Neuronal stem cell (in vitro differentiated cells): ENCODE measurements at regions not wholly inside any gene's neighbourhood (a gene's known extent, or its start where the extent isn't known, plus 50 kb on each side); places are given as distances from the start of the nearest gene placed in this dataset.

Experiments
- DNase-seq: peaks from one replicate; pipeline ENCODE4 v3.0.0-alpha.2; 2013; ENCODE audit warnings: low spot score
- H2AFZ ChIP-seq: one replicate; pipeline ENCODE4 v1.6.1; 2013; ENCODE audit warnings: mild to moderate bottlenecking, low read length, inconsistent platforms
- H2AK5ac ChIP-seq: 2 replicates; pipeline ENCODE4 v1.6.1; 2013; ENCODE audit warnings: low read depth, mild to moderate bottlenecking, inconsistent platforms, low read length, moderate library complexity, mixed read lengths
- H2BK120ac ChIP-seq: 2 replicates; pipeline ENCODE4 v1.6.1; 2013; ENCODE audit warnings: low read depth, mild to moderate bottlenecking, inconsistent platforms, low read length, moderate library complexity, mixed read lengths
- H2BK12ac ChIP-seq: one replicate; pipeline ENCODE4 v1.6.1; 2013; ENCODE audit warnings: low read length, inconsistent platforms
- H2BK15ac ChIP-seq: 2 replicates; pipeline ENCODE4 v1.6.1; 2013; ENCODE audit warnings: mild to moderate bottlenecking, low read length, inconsistent platforms, mixed read lengths
- H2BK5ac ChIP-seq: one replicate; pipeline ENCODE4 v1.6.1; 2013; ENCODE audit warnings: inconsistent platforms, mild to moderate bottlenecking, low read length, moderate library complexity
- H3K14ac ChIP-seq: one replicate; pipeline ENCODE4 v1.6.1; 2013; ENCODE audit warnings: low read length, inconsistent platforms
- H3K18ac ChIP-seq: 2 replicates; pipeline ENCODE4 v1.6.1; 2013; ENCODE audit warnings: low read length, inconsistent platforms
- H3K23ac ChIP-seq: 2 replicates; pipeline ENCODE4 v1.6.1; 2013; ENCODE audit warnings: low read depth, mild to moderate bottlenecking, mixed read lengths, low read length, inconsistent platforms; ENCODE audit not compliant: poor library complexity
- H3K27ac ChIP-seq: replicated peaks from 3 replicates; pipeline ENCODE4 v1.5.1; 2013; ENCODE audit warnings: low read length, inconsistent platforms
- H3K27me3 ChIP-seq, 3 experiments: 2 replicates each; pipeline ENCODE4 v1.6.1; 2013; ENCODE audit warnings: low read length in 3 of 3, mild to moderate bottlenecking in 2 of 3, inconsistent platforms in 1 of 3, low read depth in 1 of 3, mixed read lengths in 1 of 3, moderate library complexity in 1 of 3; ENCODE audit not compliant: control insufficient read depth in 3 of 3, insufficient read depth in 3 of 3
- H3K36me3 ChIP-seq, 2 donors: replicated peaks in 1 of 2; 2 replicates each; pipeline ENCODE4 v1.6.1; 2013; ENCODE audit warnings: low read length in 2 of 2; ENCODE audit not compliant: control insufficient read depth in 2 of 2, insufficient read depth in 2 of 2
- H3K4ac ChIP-seq: 2 replicates; pipeline ENCODE4 v1.6.1; 2013; ENCODE audit warnings: inconsistent platforms, mild to moderate bottlenecking, low read length, moderate library complexity
- H3K4me1 ChIP-seq, 2 donors: 1 replicate in 1 of 2; 2 replicates in 1 of 2; pipeline ENCODE4 v1.6.1; 2013; ENCODE audit warnings: low read length in 2 of 2, low read depth in 1 of 2; ENCODE audit not compliant: control insufficient read depth in 2 of 2, insufficient read depth in 1 of 2
- H3K4me2 ChIP-seq: one replicate; pipeline ENCODE4 v1.6.1; 2013; ENCODE audit warnings: mild to moderate bottlenecking, low read length, inconsistent platforms; ENCODE audit not compliant: insufficient read depth, poor library complexity, severe bottlenecking
- H3K4me3 ChIP-seq, 2 donors: 2 replicates each; pipeline ENCODE4 v1.5.1; 2013; ENCODE audit warnings: low read length in 2 of 2, mild to moderate bottlenecking in 2 of 2, inconsistent platforms in 1 of 2, moderate library complexity in 1 of 2
- H3K79me1 ChIP-seq: one replicate; pipeline ENCODE4 v1.6.1; 2013; ENCODE audit warnings: low read depth, mild to moderate bottlenecking, inconsistent platforms, low read length, moderate library complexity
- H3K9ac ChIP-seq: one replicate; pipeline ENCODE4 v1.6.1; 2013; ENCODE audit warnings: mild to moderate bottlenecking, low read depth, low read length, inconsistent platforms; ENCODE audit not compliant: poor library complexity
- H3K9me3 ChIP-seq, 2 donors: replicated peaks in 1 of 2; 2 replicates each; pipeline versions ENCODE3 to v1.6.1; 2013; ENCODE audit warnings: low read length in 2 of 2, mild to moderate bottlenecking in 2 of 2, inconsistent platforms in 1 of 2, low read depth in 1 of 2, mixed read lengths in 1 of 2, moderate library complexity in 1 of 2; ENCODE audit not compliant: control insufficient read depth in 2 of 2, insufficient read depth in 1 of 2
- H4K8ac ChIP-seq: one replicate; pipeline ENCODE4 v1.6.1; 2013; ENCODE audit warnings: low read depth, mild to moderate bottlenecking, inconsistent platforms, low read length, moderate library complexity
- H4K91ac ChIP-seq: one replicate; pipeline ENCODE4 v1.6.1; 2013; ENCODE audit warnings: low read length, low read depth, mild to moderate bottlenecking, inconsistent platforms; ENCODE audit not compliant: poor library complexity
- WGBS, 2 donors: extraction: QIAGEN DNeasy Blood & Tissue Kit; methylation state at CpG; one replicate each; pipeline ENCODE4 v1.1.7; 2013; ENCODE audit warnings: missing lambda C conversion rate in 2 of 2, mixed read lengths in 1 of 2; ENCODE audit not compliant: insufficient read length in 2 of 2, insufficient replicate concordance in 1 of 2; ENCODE audit errors: extremely low coverage in 2 of 2; 5-methylcytosine and 5-hydroxymethylcytosine counted together

- Histone ChIP-seq H3K18ac (no peak overlapping the region), H3K36me3 (no peaks in the 10 kb centered on the region), H2AK5ac (no peak overlapping the region), H2BK120ac (no peak overlapping the region), H2BK12ac (no peak overlapping the region), H4K8ac (no peak overlapping the region), H3K14ac (no peak overlapping the region), H3K9ac (no peak overlapping the region), H2AFZ (no peak overlapping the region), H3K9me3 (no peaks in the 10 kb centered on the region), H3K27ac (no peak overlapping the region), H4K91ac (no peak overlapping the region), H3K79me1 (no peaks in the 10 kb centered on the region), H3K4me2 (no peak overlapping the region), H3K4me1 (no peaks in the 10 kb centered on the region), H2BK15ac (no peak overlapping the region), H3K4ac (no peak overlapping the region), H3K27me3 (no peaks in the 10 kb centered on the region), H3K23ac (no peak overlapping the region), H3K4me3 (no peak overlapping the region), H2BK5ac (no peak overlapping the region)
- WGBS, 2 donors = no CpG with 5 or more reads among the region's 3 CpGs
- DNase-seq = no peak
These were observed 302.1 kb upstream of the SYNCRIP start for GRCh38 chr6:85944776-85945175.

DNA sequence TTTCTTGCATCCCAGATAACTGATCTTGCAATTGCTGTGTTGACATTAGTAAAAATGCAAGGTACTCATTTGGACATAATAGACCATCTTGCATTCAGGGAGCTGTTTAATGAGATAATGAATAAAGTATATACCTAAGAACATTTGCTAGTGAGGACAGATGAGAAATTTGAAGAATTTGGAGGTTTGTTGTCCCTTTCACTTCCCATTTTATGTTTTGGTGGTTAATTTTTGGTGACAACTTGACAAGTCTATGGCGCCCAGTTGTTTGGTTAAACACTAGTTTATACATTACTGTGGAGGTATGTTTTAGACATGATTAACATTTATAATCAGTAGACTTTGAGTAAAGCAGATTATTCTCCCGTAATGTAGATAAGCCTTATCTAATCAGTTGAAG lies 300.2 kb upstream of the SYNCRIP start:
- Histone ChIP-seq H3K36me3 (no peaks in the 10 kb centered on the region), H3K79me1 (no peaks in the 10 kb centered on the region), H3K9me3 (no peaks in the 10 kb centered on the region), H4K91ac (no peak overlapping the region), H3K4ac (no peak overlapping the region), H3K27me3 (no peaks in the 10 kb centered on the region), H3K14ac (no peak overlapping the region), H2AFZ (no peak overlapping the region), H3K23ac (no peak overlapping the region), H3K4me3 (no peak overlapping the region), H2BK15ac (no peak overlapping the region), H3K18ac (no peak overlapping the region), H2BK120ac (no peak overlapping the region), H3K27ac (no peak overlapping the region), H4K8ac (no peak overlapping the region), H2BK12ac (no peak overlapping the region), H3K4me2 (no peak overlapping the region), H3K4me1 (no peaks in the 10 kb centered on the region), H3K9ac (no peak overlapping the region), H2AK5ac (no peak overlapping the region), H2BK5ac (no peak overlapping the region)
- DNase-seq = no peak
- no CpG with 5 or more reads among the region's 2 CpGs for WGBS, 2 donors

- no peak overlapping the region for H2AK5ac ChIP-seq
- no peaks in the 10 kb centered on the region for H3K79me1 ChIP-seq
- H3K9me3 ChIP-seq = no peaks in the 10 kb centered on the region
- no CpG with 5 or more reads among the region's 1 CpG for WGBS, 2 donors
- no peak overlapping the region for H2BK120ac ChIP-seq
- no peak overlapping the region for H3K14ac ChIP-seq
- no peaks in the 10 kb centered on the region for H3K4me1 ChIP-seq
- H3K27me3 ChIP-seq = no peaks in the 10 kb centered on the region
- H4K91ac ChIP-seq = no peak overlapping the region
- H3K18ac ChIP-seq = no peak overlapping the region
- H2BK15ac ChIP-seq = no peak overlapping the region
- H2BK12ac ChIP-seq = no peak overlapping the region
- no peak overlapping the region for H2AFZ ChIP-seq
- no peak overlapping the region for H3K23ac ChIP-seq
- no peak overlapping the region for H3K4ac ChIP-seq
- H3K4me3 ChIP-seq = no peak overlapping the region
- no peak overlapping the region for H3K27ac ChIP-seq
- no peak overlapping the region for H3K9ac ChIP-seq
- DNase-seq = no peak
- no peak overlapping the region for H4K8ac ChIP-seq
- no peak overlapping the region for H3K4me2 ChIP-seq
- H2BK5ac ChIP-seq = no peak overlapping the region
- no peaks in the 10 kb centered on the region for H3K36me3 ChIP-seq
These were observed 294.2 kb upstream of the SYNCRIP start for GRCh38 chr6:85936916-85937315.

DNA sequence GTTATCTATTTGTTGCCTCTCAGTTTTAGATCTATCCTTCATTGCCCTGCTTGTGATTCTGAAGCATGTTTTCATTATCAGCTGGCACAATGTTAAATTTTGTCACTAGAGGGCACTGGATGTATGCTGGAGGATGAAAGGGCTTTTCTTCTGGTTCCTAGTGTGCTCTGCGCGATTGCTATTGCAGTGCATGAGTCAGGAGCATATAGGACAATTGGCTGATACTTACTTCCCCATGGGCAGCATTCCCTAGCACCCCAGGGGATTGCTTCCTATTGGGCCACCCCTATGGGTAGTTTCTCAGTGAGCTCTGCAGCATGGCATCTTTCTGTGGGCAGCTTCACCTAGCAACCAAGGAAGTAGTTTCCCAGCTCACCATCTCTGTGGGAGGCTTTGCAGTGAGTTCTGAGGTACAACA lies 280.3 kb upstream of the SYNCRIP start:
- no peak overlapping the region for H3K4me3 ChIP-seq
- no peak overlapping the region for H4K8ac ChIP-seq
- no peak overlapping the region for H3K18ac ChIP-seq
- no peaks in the 10 kb centered on the region for H3K79me1 ChIP-seq
- H2BK120ac ChIP-seq = no peak overlapping the region
- WGBS, 2 donors = no CpG with 5 or more reads among the region's 2 CpGs
- DNase-seq = peak; percentile 51
- no peak overlapping the region for H2AFZ ChIP-seq
- H3K4me2 ChIP-seq = no peak overlapping the region
- no peak overlapping the region for H2BK12ac ChIP-seq
- no peak overlapping the region for H3K23ac ChIP-seq
- no peak overlapping the region for H3K14ac ChIP-seq
- no peak overlapping the region for H3K27ac ChIP-seq
- H3K4me1 ChIP-seq = peaks cover 0 to 3% of the 10 kb centered on the region in 2 donors
- no peak overlapping the region for H2BK5ac ChIP-seq
- no peak overlapping the region for H4K91ac ChIP-seq
- H3K4ac ChIP-seq = no peak overlapping the region
- H3K36me3 ChIP-seq = no peaks in the 10 kb centered on the region
- H3K9me3 ChIP-seq = no peaks in the 10 kb centered on the region
- no peaks in the 10 kb centered on the region for H3K27me3 ChIP-seq
- no peak overlapping the region for H2BK15ac ChIP-seq
- no peak overlapping the region for H2AK5ac ChIP-seq
- no peak overlapping the region for H3K9ac ChIP-seq
